ENCODE measurements at regions not wholly inside any gene's neighbourhood (a gene's known extent, or its start where the extent isn't known, plus 50 kb on each side); places are given as distances from the start of the nearest gene placed in this dataset.

- DNase-seq, result no peak
Observed at GRCh38 chr17:77308861-77309726, 168.3 kb downstream of the SEC14L1 start.

GRCh38 chr17:77310336-77310735 lies 169.6 kb downstream of the SEC14L1 start:
- DNase-seq, result no peak

- no peak for DNase-seq
Observed at GRCh38 chr17:77311371-77311981, 170.7 kb downstream of the SEC14L1 start.

DNA sequence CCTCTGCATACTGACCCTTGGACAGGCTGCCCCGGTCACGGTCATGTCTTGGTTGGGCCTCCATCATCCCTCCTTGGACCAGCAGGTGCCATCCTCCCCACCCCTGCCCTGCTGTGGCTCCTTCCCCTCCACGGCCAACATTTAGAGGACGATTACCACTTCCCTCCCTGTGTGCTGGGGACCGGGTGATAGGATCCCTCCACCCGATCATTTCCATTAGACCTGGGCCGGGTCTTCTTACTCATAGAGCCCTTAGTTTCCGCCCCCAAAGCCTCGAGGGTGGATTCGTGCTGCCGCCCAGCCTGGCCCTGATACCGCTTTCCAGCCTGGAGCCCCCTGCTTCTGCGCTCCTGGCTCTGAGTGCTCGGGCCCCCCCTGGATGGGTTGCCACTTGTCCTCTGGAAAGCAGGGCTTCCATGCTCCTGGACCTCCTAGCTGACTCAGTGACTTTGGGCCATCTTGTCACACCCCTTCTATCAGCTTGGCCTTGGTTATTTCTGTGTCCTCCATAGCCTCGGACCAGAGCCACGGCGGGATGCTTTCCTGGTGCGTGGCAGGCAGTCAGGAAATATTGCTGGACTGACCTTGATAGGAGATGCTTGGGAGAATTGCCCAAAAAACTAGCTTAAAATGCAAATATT lies 171.4 kb downstream of the SEC14L1 start:
- no peak for DNase-seq

- DNase-seq, result no peak
Observed at GRCh38 chr17:77312786-77313599, 172.2 kb downstream of the SEC14L1 start.

DNA sequence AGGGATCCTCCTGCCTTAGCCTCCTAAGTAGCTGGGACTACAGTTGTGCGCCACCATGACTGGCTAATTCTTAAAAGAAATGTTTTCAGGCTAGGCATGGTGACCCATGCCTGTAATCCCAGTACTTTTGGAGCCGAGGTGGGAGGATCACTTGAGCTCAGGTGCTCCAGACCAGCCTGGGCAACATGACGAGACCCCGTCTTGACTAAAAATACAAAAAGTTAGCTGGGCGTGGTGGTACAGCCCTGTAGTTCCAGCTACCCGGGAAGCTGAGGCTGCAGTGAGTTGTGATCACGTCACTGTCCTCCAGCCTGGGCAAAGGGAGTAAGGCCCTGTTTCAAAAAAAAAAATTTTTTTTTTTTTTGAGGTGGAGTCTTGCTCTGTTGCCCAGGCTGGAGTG lies 173.1 kb downstream of the SEC14L1 start:
- DNase-seq, result no peak

DNA sequence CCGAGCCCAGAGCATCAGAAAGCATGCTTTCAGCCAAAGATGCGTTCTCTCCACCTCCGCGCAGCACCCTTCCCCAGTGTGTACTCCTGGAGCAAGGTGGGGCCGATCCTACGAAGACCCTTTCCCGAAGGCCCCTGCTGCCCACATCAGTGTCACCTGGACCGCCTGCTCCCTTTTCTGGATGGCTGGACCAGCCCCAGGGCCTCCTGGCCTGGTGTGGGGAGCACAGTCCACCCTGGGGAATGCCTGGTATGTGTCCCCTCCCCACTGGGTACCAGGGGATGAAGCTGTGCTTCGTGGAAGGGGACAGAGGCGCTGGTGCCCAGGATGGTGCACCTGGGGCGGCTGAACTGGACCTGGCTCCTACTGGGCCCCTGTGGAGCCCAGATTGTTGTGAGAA lies 173.8 kb downstream of the SEC14L1 start:
- DNase-seq, result no peak

- DNase-seq, result no peak
Observed at GRCh38 chr17:77315010-77315409, 174.2 kb downstream of the SEC14L1 start.

DNA sequence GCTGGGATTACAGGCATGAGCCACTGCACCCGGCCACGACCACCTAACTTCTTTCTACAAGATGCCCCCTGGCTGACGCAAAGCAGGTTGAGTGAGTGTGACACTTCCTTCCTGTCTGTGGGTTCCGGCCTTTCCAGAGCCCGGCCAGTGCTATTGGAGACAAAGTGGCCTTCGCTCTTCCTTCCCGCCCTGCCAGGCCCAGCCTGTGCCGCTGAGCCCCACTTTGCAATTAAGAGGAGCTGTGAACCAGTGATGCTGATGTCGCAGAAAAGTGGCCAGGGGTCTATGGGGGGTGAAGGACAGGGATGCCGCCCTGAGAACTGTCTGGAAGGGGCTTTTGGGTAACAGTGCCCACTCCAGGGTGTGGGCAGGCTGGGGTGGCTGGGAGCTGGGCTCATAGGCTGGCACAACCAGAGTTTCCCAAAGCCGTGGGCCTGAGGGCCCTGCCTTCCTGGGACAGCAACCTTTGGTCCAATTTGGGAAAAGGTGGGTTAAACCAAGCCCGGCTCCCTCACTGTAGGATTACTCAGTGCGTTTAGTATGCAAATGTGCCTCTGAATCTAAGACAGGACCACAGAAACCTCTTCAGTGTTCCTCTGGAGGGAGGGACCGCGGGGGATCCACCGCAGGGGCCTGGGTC lies 174.9 kb downstream of the SEC14L1 start:
- no peak for DNase-seq

GRCh38 chr17:77316191-77316641 lies 175.4 kb downstream of the SEC14L1 start:
- no peak for DNase-seq

DNA sequence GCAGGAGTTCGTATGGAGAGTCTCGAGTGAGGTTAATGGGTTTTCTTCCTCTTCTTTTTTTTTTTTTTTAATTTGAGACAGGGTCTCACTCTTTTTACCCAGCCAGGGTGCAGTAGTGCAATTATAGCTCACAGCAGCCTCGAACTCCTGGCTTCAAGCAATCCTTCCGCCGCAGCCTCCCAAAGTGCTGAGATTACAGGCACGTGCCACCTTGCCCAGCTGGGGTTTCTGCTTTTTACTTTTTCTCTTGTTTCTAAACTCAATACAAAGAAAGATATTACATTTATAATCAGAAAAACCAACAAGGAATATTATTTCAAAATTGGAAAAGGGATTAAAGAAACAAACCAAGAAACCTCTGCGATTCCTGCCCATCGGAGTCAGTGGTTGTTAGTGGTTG lies 175.9 kb downstream of the SEC14L1 start:
- no peak for DNase-seq

- DNase-seq, result no peak
Observed at GRCh38 chr17:77317091-77317750, 176.5 kb downstream of the SEC14L1 start.

DNA sequence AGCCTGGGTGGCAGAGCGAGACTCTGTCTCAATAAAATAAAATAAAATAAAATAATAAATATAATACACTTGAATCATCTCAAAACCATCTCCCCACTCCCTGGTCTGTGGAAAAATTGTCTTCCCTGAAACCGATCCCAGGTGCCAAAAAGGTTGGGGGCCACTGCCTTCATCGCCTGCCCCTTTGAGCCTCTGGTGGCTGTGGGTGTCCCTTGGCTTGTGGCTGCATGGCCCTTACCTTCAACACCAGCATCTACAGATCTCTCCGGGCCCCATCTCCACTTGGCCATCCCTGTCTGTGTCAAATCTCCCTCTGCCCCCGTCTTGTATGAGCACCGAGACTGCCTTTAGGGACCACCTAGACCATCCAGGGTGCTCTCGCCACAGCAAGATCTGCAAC lies 177.3 kb downstream of the SEC14L1 start:
- DNase-seq, result no peak

DNA sequence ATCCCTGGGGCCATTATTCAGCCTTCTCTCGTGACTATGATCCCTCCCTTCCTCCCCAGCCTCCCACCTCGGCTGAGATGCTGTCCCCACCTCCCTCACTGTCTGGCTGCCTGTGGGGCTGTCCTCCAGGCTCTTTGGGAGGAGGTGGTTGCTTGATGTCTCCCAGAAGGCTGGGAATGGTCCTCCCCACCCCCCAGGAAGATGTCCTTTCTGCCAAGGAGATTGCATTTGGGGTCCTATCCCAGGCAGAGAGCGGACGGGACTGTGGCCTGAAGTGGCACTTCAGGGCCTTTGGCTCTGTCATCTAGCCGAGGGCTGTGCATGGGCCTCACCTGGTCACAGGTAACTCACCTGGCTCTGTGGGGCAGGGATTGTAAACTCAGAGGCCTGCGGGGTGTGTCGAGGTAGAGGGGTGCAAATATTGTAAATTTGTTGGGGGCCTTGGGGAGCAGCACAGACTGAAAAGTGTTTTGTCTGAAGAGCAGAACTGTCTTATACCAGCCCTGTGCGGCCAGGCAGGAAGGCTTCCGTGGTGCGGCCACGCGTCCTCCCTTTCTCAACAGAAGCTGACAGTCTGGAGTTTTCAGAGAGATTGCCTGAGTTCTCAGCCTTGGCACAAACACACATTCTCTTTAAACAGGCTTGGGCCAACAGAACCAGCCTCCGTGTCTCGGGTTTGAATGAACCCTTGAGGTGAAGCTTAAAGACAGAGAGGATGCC lies 177.9 kb downstream of the SEC14L1 start:
- no peak for DNase-seq

DNA sequence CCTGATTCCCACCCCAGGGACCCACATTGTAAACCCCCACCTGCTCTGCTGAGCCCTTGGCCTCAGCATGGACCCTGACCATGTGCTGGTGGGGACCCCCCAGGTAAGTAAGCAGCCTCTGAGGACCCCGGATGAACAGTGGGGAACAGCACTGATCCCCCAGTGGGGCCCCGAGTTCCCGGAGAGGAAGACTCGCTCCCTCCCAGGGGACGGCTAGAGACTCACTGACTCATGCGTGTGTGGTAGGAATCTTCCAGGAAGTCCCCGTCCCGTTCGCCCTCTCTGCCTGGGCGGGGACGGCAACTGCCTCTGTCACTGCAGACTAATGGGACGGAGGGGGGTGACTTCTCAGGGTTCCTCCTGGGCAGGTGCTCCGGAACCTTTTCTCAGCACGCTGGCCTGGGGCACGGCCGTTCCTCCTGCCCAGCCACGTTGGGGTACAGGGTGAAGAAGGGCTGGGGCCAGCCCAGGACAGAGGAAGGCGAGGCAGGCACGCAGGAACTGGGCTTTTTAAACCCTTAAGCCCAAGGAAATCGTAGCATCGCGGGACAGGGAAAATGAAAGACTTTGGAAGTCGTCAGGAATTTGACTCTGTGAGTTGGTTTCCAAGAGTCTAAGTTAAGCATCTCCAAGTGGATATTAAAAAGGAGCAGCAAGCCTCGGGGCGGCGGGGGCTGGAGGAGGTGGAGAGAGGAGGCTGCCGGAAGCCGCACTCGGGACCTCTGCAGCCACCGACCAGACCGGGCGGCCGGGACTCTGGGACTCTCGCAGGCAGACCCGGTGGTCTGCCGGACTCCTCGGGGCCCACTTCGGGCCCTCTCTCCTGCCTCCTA lies 178.7 kb downstream of the SEC14L1 start:
- no peak for DNase-seq

GRCh38 chr17:77320044-77320440 lies 179.3 kb downstream of the SEC14L1 start:
- DNase-seq, result no peak

GRCh38 chr17:77320485-77321256 lies 179.9 kb downstream of the SEC14L1 start:
- no peak for DNase-seq

DNA sequence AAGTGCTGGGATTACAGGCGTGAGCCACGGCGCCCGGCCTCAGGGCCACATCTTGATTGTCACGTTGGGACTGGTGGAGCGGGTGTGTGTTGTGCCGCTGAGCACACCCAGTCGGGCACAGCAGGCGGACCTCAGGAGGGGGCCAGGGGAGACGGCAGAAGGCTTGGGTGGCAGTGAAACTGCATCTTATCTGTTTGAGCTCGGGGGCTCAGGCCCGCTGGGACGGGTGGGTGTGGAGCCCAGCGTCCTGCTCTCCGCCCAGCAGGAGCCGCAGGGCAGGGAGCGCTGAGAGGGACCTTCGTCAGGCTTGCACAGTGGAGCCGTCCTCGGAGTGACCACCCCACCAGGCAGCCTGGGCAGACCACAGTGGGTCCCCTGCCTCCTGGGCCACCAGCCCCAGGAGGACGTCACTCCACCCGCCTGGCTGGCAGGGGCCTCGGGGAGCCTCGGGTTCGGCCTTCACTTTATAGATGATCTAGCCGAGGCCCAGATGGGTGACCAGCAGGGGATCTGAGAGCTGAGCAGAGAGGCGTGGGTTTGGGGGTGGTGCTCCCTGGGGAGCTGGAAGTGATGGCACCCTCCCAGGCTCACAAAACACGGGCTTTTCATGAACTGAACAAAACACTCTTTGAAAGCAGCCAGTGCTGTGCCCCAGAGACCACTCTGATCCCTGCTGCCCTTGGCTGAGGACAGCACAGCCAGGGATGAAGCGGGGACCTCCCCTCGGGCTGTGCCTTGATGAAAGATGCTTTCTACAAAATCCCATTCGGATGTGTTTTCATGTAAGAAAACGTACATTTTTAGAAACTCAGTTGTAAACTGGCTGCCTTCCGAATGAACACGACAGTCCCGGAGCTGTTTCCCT lies 181.1 kb downstream of the SEC14L1 start:
- no peak for DNase-seq
